H1 (cell line): ENCODE measurements at regions not wholly inside any gene's neighbourhood (a gene's known extent, or its start where the extent isn't known, plus 50 kb on each side); places are given as distances from the start of the nearest gene placed in this dataset.

Experiments
- CTCF ChIA-PET: fragments of 300-600 bp; sonication (Branson Sonifier 250); formaldehyde crosslinking; loops from one replicate; lab custom pipeline; 2021; ENCODE audit not compliant: partially characterized antibody; lab: Charles Lee
- POLR2A ChIA-PET: fragments of 300-600 bp; sonication (Branson Sonifier 250); formaldehyde crosslinking; loops from one replicate; lab custom pipeline; 2021; ENCODE audit warnings: inconsistent platforms; ENCODE audit not compliant: partially characterized antibody; lab: Charles Lee
- DNase-seq, 2 experiments: peaks; one replicate each; pipeline versions ENCODE4 v3.0.0 to v3.0.0-alpha.2; 2010 to 2022; ENCODE audit warnings: low spot score in 2 of 2, low read depth in 1 of 2, mixed read lengths in 1 of 2
- FAIRE-seq: peaks from 2 replicates; lab custom pipeline; 2011; peaks lifted over from hg19 to GRCh38; lab: Jason Lieb, UNC
- H2AFZ ChIP-seq: 2 replicates; pipeline ENCODE4 v1.8.1; 2012; ENCODE audit warnings: low read length, inconsistent platforms
- H2AK5ac ChIP-seq: 2 replicates; pipeline ENCODE4 v1.6.1; 2013; ENCODE audit warnings: low read depth, low read length
- H2BK120ac ChIP-seq: replicated peaks from 2 replicates; pipeline ENCODE3; 2013; ENCODE audit warnings: low read depth, low read length, inconsistent platforms
- H2BK12ac ChIP-seq: 2 replicates; pipeline ENCODE4 v1.6.1; 2013; ENCODE audit warnings: low read depth, low read length
- H2BK15ac ChIP-seq: 2 replicates; pipeline ENCODE4 v1.6.1; 2013; ENCODE audit warnings: low read length
- H2BK20ac ChIP-seq: 2 replicates; pipeline ENCODE4 v1.6.1; 2013; ENCODE audit warnings: low read length
- H2BK5ac ChIP-seq: 2 replicates; pipeline ENCODE4 v1.6.1; 2013; ENCODE audit warnings: low read depth, low read length
- H3K14ac ChIP-seq: 2 replicates; pipeline ENCODE4 v1.6.1; 2013; ENCODE audit warnings: inconsistent platforms; ENCODE audit not compliant: insufficient read length
- H3K18ac ChIP-seq: 2 replicates; pipeline ENCODE4 v1.6.1; 2013; ENCODE audit warnings: low read length; ENCODE audit errors: extremely low read depth
- H3K23ac ChIP-seq: 2 replicates; pipeline ENCODE4 v1.6.1; 2013; ENCODE audit warnings: inconsistent platforms; ENCODE audit not compliant: insufficient read length
- H3K23me2 ChIP-seq: 2 replicates; pipeline ENCODE4 v1.6.1; 2013; ENCODE audit warnings: low read depth, low read length
- H3K27ac ChIP-seq: 2 replicates; pipeline ENCODE4 v1.6.1; 2011; ENCODE audit warnings: low read depth, low read length, inconsistent platforms
- H3K27me3 ChIP-seq, 4 experiments: replicated peaks in 1 of 4; 1 replicate in 1 of 4; 2 replicates in 3 of 4; pipeline versions ENCODE4 v1.6.1 to v1.8.1; 2011 to 2013; ENCODE audit warnings: low read length in 3 of 4, mild to moderate bottlenecking in 3 of 4, inconsistent platforms in 2 of 4, mixed read lengths in 2 of 4, moderate library complexity in 1 of 4; ENCODE audit not compliant: control insufficient read depth in 3 of 4, insufficient read depth in 3 of 4; ENCODE audit errors: extremely low read depth in 1 of 4
- H3K36me3 ChIP-seq, 4 experiments: 2 replicates each; pipeline versions ENCODE4 v1.6.1 to v1.8.1; 2011 to 2013; ENCODE audit warnings: mild to moderate bottlenecking in 4 of 4, low read length in 3 of 4, moderate library complexity in 2 of 4, control low read depth in 1 of 4, inconsistent platforms in 1 of 4; ENCODE audit not compliant: insufficient read depth in 4 of 4, control insufficient read depth in 2 of 4
- H3K4ac ChIP-seq: replicated peaks from 2 replicates; pipeline ENCODE3; 2013; ENCODE audit warnings: low read length, low read depth, mixed read lengths, inconsistent platforms; ENCODE audit not compliant: insufficient read length
- H3K4me1 ChIP-seq, 4 experiments: replicated peaks in 1 of 4; 1 replicate in 1 of 4; 2 replicates in 3 of 4; pipeline versions ENCODE4 v1.6.1 to v1.8.1; 2011 to 2013; ENCODE audit warnings: low read length in 3 of 4, inconsistent platforms in 2 of 4, mixed read lengths in 1 of 4; ENCODE audit not compliant: insufficient read depth in 4 of 4, control insufficient read depth in 3 of 4
- H3K4me2 ChIP-seq, 2 experiments: 2 replicates each; pipeline versions ENCODE4 v1.6.1 to v1.8.1; 2011 to 2013; ENCODE audit warnings: low read depth in 2 of 2, low read length in 2 of 2, control low read depth in 1 of 2, inconsistent platforms in 1 of 2, mild to moderate bottlenecking in 1 of 2; ENCODE audit not compliant: insufficient read depth in 1 of 2
- H3K4me3 ChIP-seq, 4 experiments: fragments of 200-600, 300-600 bp in 1 of 4; sonication (generic), shearing (Covaris generic), sonication (Bioruptor Twin) in 1 of 4; 2 replicates each; pipeline versions ENCODE4 v1.5.1 to v1.8.1; 2011 to 2016; ENCODE audit warnings: low read length in 4 of 4, low read depth in 3 of 4, control low read depth in 2 of 4, inconsistent platforms in 2 of 4, mild to moderate bottlenecking in 2 of 4, mixed read lengths in 1 of 4, moderate library complexity in 1 of 4; ENCODE audit not compliant: insufficient read depth in 2 of 4; ENCODE audit errors: extremely low read depth in 1 of 4
- H3K56ac ChIP-seq: replicated peaks from 2 replicates; pipeline ENCODE3; 2013; ENCODE audit warnings: low read depth, mild to moderate bottlenecking, mixed read lengths, low read length, inconsistent platforms; ENCODE audit not compliant: insufficient read length
- H3K79me1 ChIP-seq: 2 replicates; pipeline ENCODE4 v1.6.1; 2013; ENCODE audit warnings: low read depth, low read length, control low read depth
- H3K79me2 ChIP-seq, 2 experiments: 2 replicates each; pipeline versions ENCODE4 v1.6.1 to v1.8.1; 2012 to 2013; ENCODE audit warnings: low read length in 2 of 2, mild to moderate bottlenecking in 2 of 2, inconsistent platforms in 1 of 2; ENCODE audit not compliant: insufficient read depth in 2 of 2, control insufficient read depth in 1 of 2
- H3K9ac ChIP-seq, 4 experiments: replicated peaks in 1 of 4; 1 replicate in 1 of 4; 2 replicates in 3 of 4; pipeline versions ENCODE4 v1.6.1 to v1.8.1; 2011 to 2013; ENCODE audit warnings: low read depth in 3 of 4, low read length in 3 of 4, control low read depth in 2 of 4, mild to moderate bottlenecking in 2 of 4, moderate library complexity in 2 of 4, inconsistent platforms in 1 of 4; ENCODE audit errors: extremely low read depth in 1 of 4
- H3K9me3 ChIP-seq, 2 experiments: 2 replicates each; pipeline versions ENCODE4 v1.6.1 to v1.8.1; 2012 to 2013; ENCODE audit warnings: mild to moderate bottlenecking in 2 of 2, moderate library complexity in 2 of 2, control low read depth in 1 of 2, inconsistent platforms in 1 of 2, low read depth in 1 of 2, low read length in 1 of 2, mixed read lengths in 1 of 2; ENCODE audit not compliant: insufficient read depth in 2 of 2
- H4K20me1 ChIP-seq, 2 experiments: replicated peaks in 1 of 2; 2 replicates each; pipeline versions ENCODE3 to v1.8.1; 2011 to 2013; ENCODE audit warnings: inconsistent platforms in 2 of 2, low read length in 2 of 2, mild to moderate bottlenecking in 1 of 2; ENCODE audit not compliant: insufficient read depth in 2 of 2, control insufficient read depth in 1 of 2
- H4K5ac ChIP-seq: 2 replicates; pipeline ENCODE4 v1.6.1; 2013; ENCODE audit warnings: low read length, low read depth, mixed read lengths, inconsistent platforms; ENCODE audit not compliant: insufficient read length
- H4K8ac ChIP-seq: 2 replicates; pipeline ENCODE4 v1.8.0; 2013; ENCODE audit warnings: mild to moderate bottlenecking, moderate library complexity, low read length, inconsistent platforms; ENCODE audit not compliant: insufficient read depth; ENCODE audit errors: extremely low read depth
- H4K91ac ChIP-seq: replicated peaks from 2 replicates; pipeline ENCODE3; 2013; ENCODE audit warnings: low read length, mixed read lengths, inconsistent platforms; ENCODE audit not compliant: insufficient read length
- ASH2L ChIP-seq: fragments of 200-600, 300-600 bp; sonication (generic); IDR thresholded peaks from one replicate; pipeline ENCODE4 v1.7.1; 2017; ENCODE audit warnings: low read length
- BRCA1 ChIP-seq: IDR thresholded peaks from 2 replicates; pipeline ENCODE4 v1.6.1; 2012; ENCODE audit warnings: low read depth, low read length, improper control_type of control experiment
- CBX8 ChIP-seq: fragments of 300-800, 300-1000 bp; sonication (generic); IDR thresholded peaks from 2 replicates; pipeline ENCODE4 v1.7.1; 2016; ENCODE audit warnings: low read depth, low read length, borderline replicate concordance
- CREB1 ChIP-seq: IDR thresholded peaks from 2 replicates; pipeline ENCODE4 v1.6.1; 2012; ENCODE audit warnings: inconsistent platforms
- JUN ChIP-seq: IDR thresholded peaks from 2 replicates; pipeline ENCODE4 v1.6.1; 2011; ENCODE audit warnings: low read depth, mild to moderate bottlenecking, improper control_type of control experiment, low read length
- POU5F1 ChIP-seq: IDR thresholded peaks from 2 replicates; pipeline ENCODE4 v1.6.1; 2011; ENCODE audit warnings: low read depth, mild to moderate bottlenecking, low read length, moderate library complexity
- RBBP5 ChIP-seq: IDR thresholded peaks from 2 replicates; pipeline ENCODE4 v1.7.1; 2012; ENCODE audit warnings: low read depth, mild to moderate bottlenecking, inconsistent platforms, low read length, moderate library complexity, borderline replicate concordance
- RFX5 ChIP-seq: IDR thresholded peaks from 2 replicates; pipeline ENCODE4 v1.6.1; 2011; ENCODE audit warnings: low read depth, low read length, improper control_type of control experiment, borderline replicate concordance
- RNF2 ChIP-seq: fragments of 200-900, 300-1000 bp; sonication (generic); IDR thresholded peaks from 2 replicates; pipeline ENCODE4 v1.7.1; 2016; ENCODE audit warnings: borderline replicate concordance, low read depth, mild to moderate bottlenecking, antibody characterized with exemption, low read length; ENCODE audit not compliant: poor library complexity, severe bottlenecking; ENCODE audit errors: missing control alignments
- SIN3A ChIP-seq, 2 experiments: IDR thresholded peaks in 1 of 2; conservative IDR thresholded peaks in 1 of 2; 2 replicates each; pipeline ENCODE4 v1.6.1; 2011 to 2012; ENCODE audit warnings: low read length in 2 of 2, improper control_type of control experiment in 1 of 2, low read depth in 1 of 2, mild to moderate bottlenecking in 1 of 2
- SIX5 ChIP-seq: IDR thresholded peaks from 2 replicates; pipeline ENCODE4 v1.6.1; 2011; ENCODE audit warnings: mild to moderate bottlenecking, low read depth, low read length
- SP1 ChIP-seq: IDR thresholded peaks from 2 replicates; pipeline ENCODE4 v1.6.1; 2011; ENCODE audit warnings: low read depth, low read length
- SRF ChIP-seq: IDR thresholded peaks from 2 replicates; pipeline ENCODE4 v1.6.1; 2011; ENCODE audit warnings: mild to moderate bottlenecking, low read depth, low read length, moderate library complexity
- YY1 ChIP-seq: IDR thresholded peaks from 2 replicates; pipeline ENCODE4 v1.6.1; 2011; ENCODE audit warnings: low read depth, mild to moderate bottlenecking, low read length
- WGBS, 2 experiments: shearing (Covaris generic) in 1 of 2; methylation state at CpG; one replicate each; pipeline versions ENCODE4 v1.1.6 to v1.1.7; 2013 to 2015; ENCODE audit warnings: low lambda C conversion rate in 2 of 2, mixed read lengths in 2 of 2, inconsistent platforms in 1 of 2, low coverage in 1 of 2, missing lambda C conversion rate in 1 of 2; ENCODE audit not compliant: insufficient replicate concordance in 2 of 2, insufficient coverage in 1 of 2, insufficient read length in 1 of 2; ENCODE audit errors: extremely low coverage in 1 of 2, missing lambda C conversion rate in 1 of 2; 5-methylcytosine and 5-hydroxymethylcytosine counted together
- TF ChIP-seq, protein P1 (sequence below): IDR thresholded peaks from 2 replicates; pipeline ENCODE4 v1.6.1; 2012; ENCODE audit warnings: inconsistent platforms

GRCh38 chr3:106059953-106060517 lies 191.2 kb upstream of the CBLB start:
- H3K4me1 ChIP-seq = no peaks in the 10 kb centered on the region
- no peak overlapping the region for H3K27ac ChIP-seq
- CTCF ChIA-PET = no interaction called here
- no peak overlapping the region for H3K14ac ChIP-seq
- H3K56ac ChIP-seq = no peak overlapping the region
- no peak overlapping the region for H2BK120ac ChIP-seq
- H3K18ac ChIP-seq = no peak overlapping the region
- POLR2A ChIA-PET = no interaction called here
- H3K79me1 ChIP-seq = no peaks in the 10 kb centered on the region
- no peaks in the 10 kb centered on the region for H3K36me3 ChIP-seq
- H4K5ac ChIP-seq = no peak overlapping the region
- H3K23ac ChIP-seq = no peak overlapping the region
- H4K20me1 ChIP-seq = no peaks in the 10 kb centered on the region
- FAIRE-seq (no peak), DNase-seq (no peak)
- H2AFZ ChIP-seq = no peak overlapping the region
- H4K8ac ChIP-seq = no peak overlapping the region
- H3K4me3 ChIP-seq = no peak overlapping the region
- no peak overlapping the region for H2AK5ac ChIP-seq
- H3K23me2 ChIP-seq = no peaks in the 10 kb centered on the region
- H3K9ac ChIP-seq = no peak overlapping the region
- 80% methylated on average over 2 of the region's 2 CpGs; no CpG with 5 or more reads in 1 of the 2 experiments for WGBS, 2 experiments
- no peaks in the 10 kb centered on the region for H3K9me3 ChIP-seq
- H3K79me2 ChIP-seq = no peaks in the 10 kb centered on the region
- H2BK5ac ChIP-seq = no peak overlapping the region
- H3K4ac ChIP-seq = no peak overlapping the region
- no peak overlapping the region for H3K4me2 ChIP-seq
- H2BK20ac ChIP-seq = no peak overlapping the region
- no peak overlapping the region for H2BK15ac ChIP-seq
- no peak overlapping the region for H2BK12ac ChIP-seq
- no peak overlapping the region for H4K91ac ChIP-seq
- no peaks in the 10 kb centered on the region for H3K27me3 ChIP-seq
- TF ChIP-seq SP1 = no peak
- TF ChIP-seq SIN3A (conservative IDR thresholded peaks at IDR 0.05 in 1 of 2, IDR thresholded peaks at IDR 0.05 in 1 of 2; ENCODE audit: low read depth in 1 of 2, low read length in 2 of 2) = no peak
- TF ChIP-seq RFX5 = no peak
- TF ChIP-seq, protein P1, sequence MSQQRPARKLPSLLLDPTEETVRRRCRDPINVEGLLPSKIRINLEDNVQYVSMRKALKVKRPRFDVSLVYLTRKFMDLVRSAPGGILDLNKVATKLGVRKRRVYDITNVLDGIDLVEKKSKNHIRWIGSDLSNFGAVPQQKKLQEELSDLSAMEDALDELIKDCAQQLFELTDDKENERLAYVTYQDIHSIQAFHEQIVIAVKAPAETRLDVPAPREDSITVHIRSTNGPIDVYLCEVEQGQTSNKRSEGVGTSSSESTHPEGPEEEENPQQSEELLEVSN = no peak
- no peak for TF ChIP-seq CREB1
- no peak for TF ChIP-seq RBBP5
- TF ChIP-seq ASH2L = no peak
- no peak for TF ChIP-seq RNF2
- TF ChIP-seq CBX8 = no peak
- TF ChIP-seq SIX5 = no peak
- no peak for TF ChIP-seq YY1
- no peak for TF ChIP-seq POU5F1
- no peak for TF ChIP-seq SRF
- TF ChIP-seq JUN = no peak
- TF ChIP-seq BRCA1 = no peak
